ENCODE measurements at regions not wholly inside any gene's neighbourhood (a gene's known extent, or its start where the extent isn't known, plus 50 kb on each side); places are given as distances from the start of the nearest gene placed in this dataset.

DNA sequence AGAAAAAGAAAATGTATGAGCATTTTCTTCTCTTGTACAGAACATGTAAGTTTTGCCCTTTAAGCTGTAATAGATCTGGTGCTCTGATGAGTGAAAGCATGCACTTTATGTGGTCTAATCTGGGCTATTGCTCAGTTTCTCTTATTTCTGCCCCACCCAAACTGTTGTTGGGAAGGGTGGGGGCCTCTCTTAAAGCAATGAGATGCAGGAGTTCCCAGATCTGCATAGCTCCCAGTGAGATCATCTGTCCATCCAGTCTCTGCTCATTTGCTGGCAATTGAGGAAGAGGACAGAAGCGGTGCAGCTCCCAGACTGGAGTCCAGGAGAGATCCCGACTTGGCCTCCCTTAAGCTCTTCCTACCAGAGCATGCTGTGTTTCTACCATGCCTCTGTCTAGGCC, 114.9 kb upstream of the SORCS3 start:
- Histone ChIP-seq H3K36me3 (no peaks in the 10 kb centered on the region), H3K27me3 (no peaks in the 10 kb centered on the region), H3K4me1 (no peaks in the 10 kb centered on the region), H3K4me3 (no peak overlapping the region), H3K9me3 (no peaks in the 10 kb centered on the region), H3K27ac (no peak overlapping the region)
- TF ChIP-seq POLR2A (IDR thresholded peaks at IDR 0.05), result no peak
- ATAC-seq (ENCODE audit: low FRiP score in 2 of 2) (no peak), DNase-seq (no peak)
- WGBS, 2 donors, result 85% methylated on average over 2 of the region's 2 CpGs; no CpG with 5 or more reads in 1 of the 2 donors

DNA sequence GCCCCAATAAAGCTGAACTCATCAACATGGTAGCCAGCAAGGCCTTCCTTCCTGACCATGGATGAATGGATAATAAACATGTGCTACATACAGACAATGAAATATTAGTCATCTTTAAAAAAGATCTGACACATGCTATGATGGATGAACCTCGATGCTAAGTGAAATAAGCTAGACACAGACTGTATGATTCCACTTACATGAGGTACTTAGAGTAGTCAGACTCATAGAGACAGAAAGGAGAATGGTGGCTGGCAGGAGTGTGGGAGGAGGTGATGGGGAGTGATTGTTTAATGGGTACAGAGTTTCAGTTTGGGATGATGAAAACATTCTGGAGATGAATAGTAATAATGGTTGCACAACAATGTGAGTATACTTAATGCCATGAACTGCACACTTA, 114.1 kb upstream of the SORCS3 start:
- H3K27ac ChIP-seq, result no peak overlapping the region
- no peak overlapping the region for H3K4me3 ChIP-seq
- WGBS, 2 donors, result 41 to 71% methylated on average over 1 of the region's 1 CpG
- no peaks in the 10 kb centered on the region for H3K27me3 ChIP-seq
- no peaks in the 10 kb centered on the region for H3K9me3 ChIP-seq
- DNase-seq (no peak), ATAC-seq (ENCODE audit: low FRiP score in 2 of 2) (no peak)
- TF ChIP-seq POLR2A (IDR thresholded peaks at IDR 0.05) (no peak), EP300 (IDR thresholded peaks at IDR 0.05) (no peak), POLR2AphosphoS5 (IDR thresholded peaks at IDR 0.05) (no peak)
- TF ChIP-seq, protein P1, sequence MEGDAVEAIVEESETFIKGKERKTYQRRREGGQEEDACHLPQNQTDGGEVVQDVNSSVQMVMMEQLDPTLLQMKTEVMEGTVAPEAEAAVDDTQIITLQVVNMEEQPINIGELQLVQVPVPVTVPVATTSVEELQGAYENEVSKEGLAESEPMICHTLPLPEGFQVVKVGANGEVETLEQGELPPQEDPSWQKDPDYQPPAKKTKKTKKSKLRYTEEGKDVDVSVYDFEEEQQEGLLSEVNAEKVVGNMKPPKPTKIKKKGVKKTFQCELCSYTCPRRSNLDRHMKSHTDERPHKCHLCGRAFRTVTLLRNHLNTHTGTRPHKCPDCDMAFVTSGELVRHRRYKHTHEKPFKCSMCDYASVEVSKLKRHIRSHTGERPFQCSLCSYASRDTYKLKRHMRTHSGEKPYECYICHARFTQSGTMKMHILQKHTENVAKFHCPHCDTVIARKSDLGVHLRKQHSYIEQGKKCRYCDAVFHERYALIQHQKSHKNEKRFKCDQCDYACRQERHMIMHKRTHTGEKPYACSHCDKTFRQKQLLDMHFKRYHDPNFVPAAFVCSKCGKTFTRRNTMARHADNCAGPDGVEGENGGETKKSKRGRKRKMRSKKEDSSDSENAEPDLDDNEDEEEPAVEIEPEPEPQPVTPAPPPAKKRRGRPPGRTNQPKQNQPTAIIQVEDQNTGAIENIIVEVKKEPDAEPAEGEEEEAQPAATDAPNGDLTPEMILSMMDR (IDR thresholded peaks at IDR 0.05), result no peak
- H3K4me1 ChIP-seq, result no peaks in the 10 kb centered on the region
- H3K36me3 ChIP-seq, result no peaks in the 10 kb centered on the region

DNA sequence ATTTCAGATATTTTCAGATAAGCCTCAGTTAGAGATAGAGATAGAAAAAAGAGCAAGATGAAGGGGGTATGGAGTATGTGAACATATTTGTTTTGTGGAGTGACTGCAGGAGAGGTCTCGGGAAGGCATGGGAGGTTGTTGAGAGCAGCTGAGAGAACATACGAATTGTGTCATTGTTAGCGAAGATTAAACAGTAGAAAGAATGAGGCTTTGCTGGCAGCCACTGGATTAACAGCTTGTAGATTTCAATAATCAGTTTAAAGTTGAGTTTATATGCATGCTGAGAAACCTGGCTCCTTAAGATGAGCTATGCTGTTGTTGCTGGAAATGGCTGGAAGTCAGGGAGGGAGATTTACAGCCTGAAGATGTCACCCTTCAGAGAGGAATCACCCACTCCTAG, 100.9 kb upstream of the SORCS3 start:
- TF ChIP-seq POLR2A (IDR thresholded peaks at IDR 0.05) (no peak), EP300 (IDR thresholded peaks at IDR 0.05) (no peak), POLR2AphosphoS5 (IDR thresholded peaks at IDR 0.05) (no peak)
- TF ChIP-seq, protein P1 (IDR thresholded peaks at IDR 0.05), result no peak
- 53 to 65% methylated on average over 3 of the region's 3 CpGs for WGBS, 2 donors
- ATAC-seq (ENCODE audit: low FRiP score in 2 of 2), result no peak
- Histone ChIP-seq H3K27me3 (no peaks in the 10 kb centered on the region), H3K36me3 (no peaks in the 10 kb centered on the region), H3K27ac (no peak overlapping the region), H3K4me3 (no peak overlapping the region), H3K4me1 (no peaks in the 10 kb centered on the region), H3K9me3 (no peaks in the 10 kb centered on the region)
- no peak for DNase-seq

DNA sequence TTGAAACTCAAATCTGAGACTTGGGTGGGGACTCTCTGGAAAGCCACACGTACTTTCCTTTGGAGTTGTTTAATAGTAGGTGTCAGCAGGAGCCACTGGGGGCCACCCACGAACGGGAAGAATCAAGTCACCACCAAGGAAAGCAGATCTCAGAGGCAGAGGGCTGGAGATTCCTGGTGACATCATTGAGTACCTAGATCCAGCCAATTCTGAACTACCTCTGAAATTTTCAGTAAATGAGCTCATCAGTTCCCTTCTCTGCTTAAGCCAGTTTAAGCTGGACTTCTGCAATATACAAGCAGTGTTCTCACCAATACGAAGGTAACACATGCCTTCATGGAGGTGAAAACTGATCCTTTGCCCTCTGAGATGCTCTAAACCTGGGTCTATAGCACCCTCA, 99.3 kb upstream of the SORCS3 start:
- 64 to 81% methylated on average over 4 of the region's 4 CpGs for WGBS, 2 donors
- ATAC-seq (ENCODE audit: low FRiP score in 2 of 2) (no peak), DNase-seq (no peak)
- Histone ChIP-seq H3K4me1 (no peaks in the 10 kb centered on the region), H3K27ac (no peak overlapping the region), H3K9me3 (no peaks in the 10 kb centered on the region), H3K36me3 (no peaks in the 10 kb centered on the region), H3K27me3 (no peaks in the 10 kb centered on the region), H3K4me3 (no peak overlapping the region)
- TF ChIP-seq POLR2A (IDR thresholded peaks at IDR 0.05) (no peak), POLR2AphosphoS5 (IDR thresholded peaks at IDR 0.05) (no peak), EP300 (IDR thresholded peaks at IDR 0.05) (no peak)
- TF ChIP-seq, protein P1 (IDR thresholded peaks at IDR 0.05), result no peak

DNA sequence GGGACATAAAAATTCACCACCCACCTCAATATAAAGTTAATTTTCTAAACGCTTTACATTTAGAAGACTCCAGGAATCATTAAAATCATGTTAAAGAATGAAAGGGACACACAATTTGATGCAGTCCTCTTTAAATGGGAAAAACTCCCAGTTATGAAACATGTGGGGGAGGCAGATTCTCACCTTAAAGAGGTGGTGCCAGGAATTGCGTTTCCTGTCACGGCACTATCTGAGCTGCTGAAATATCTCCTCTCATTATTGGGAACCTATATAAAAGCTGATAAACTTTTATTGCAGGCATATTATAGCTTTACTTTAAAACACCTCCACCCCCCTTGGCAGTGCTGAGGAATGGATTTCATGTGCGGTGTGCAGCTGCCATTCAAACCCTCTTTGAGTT, 94.8 kb upstream of the SORCS3 start:
- Histone ChIP-seq H3K9me3 (no peaks in the 10 kb centered on the region), H3K36me3 (no peaks in the 10 kb centered on the region), H3K27me3 (no peaks in the 10 kb centered on the region), H3K27ac (no peak overlapping the region), H3K4me1 (no peaks in the 10 kb centered on the region), H3K4me3 (no peak overlapping the region)
- ATAC-seq (ENCODE audit: low FRiP score in 2 of 2) (no peak), DNase-seq (no peak)
- WGBS, 2 donors, result 83 to 94% methylated on average over 4 of the region's 4 CpGs
- no peak for TF ChIP-seq POLR2AphosphoS5 (IDR thresholded peaks at IDR 0.05)
- TF ChIP-seq, protein P1 (IDR thresholded peaks at IDR 0.05), result no peak
- no peak for TF ChIP-seq EP300 (IDR thresholded peaks at IDR 0.05)
